ENCODE measurements at regions not wholly inside any gene's neighbourhood (a gene's known extent, or its start where the extent isn't known, plus 50 kb on each side); places are given as distances from the start of the nearest gene placed in this dataset.

DNA sequence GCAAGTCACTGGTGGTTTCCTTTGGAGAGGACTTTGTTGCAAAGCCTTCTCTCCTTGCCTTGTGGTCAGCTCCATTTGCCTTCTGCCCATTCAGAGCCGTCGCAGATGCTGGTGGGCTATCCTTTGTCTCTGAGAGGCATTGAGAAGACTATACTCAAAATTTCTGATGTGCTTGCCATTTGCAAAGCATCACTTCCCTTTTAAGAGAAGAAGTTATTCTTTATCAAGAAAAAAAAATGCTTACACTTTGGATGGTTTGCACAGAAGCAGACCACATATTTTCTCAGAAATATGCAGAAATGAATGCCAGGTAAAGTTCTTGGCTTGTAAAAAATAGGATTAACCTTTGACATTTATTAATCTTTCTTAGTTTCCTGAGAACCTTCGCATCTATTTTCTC, 195.8 kb upstream of the KLF4 start (continued):
- TF ChIP-seq, protein P1, sequence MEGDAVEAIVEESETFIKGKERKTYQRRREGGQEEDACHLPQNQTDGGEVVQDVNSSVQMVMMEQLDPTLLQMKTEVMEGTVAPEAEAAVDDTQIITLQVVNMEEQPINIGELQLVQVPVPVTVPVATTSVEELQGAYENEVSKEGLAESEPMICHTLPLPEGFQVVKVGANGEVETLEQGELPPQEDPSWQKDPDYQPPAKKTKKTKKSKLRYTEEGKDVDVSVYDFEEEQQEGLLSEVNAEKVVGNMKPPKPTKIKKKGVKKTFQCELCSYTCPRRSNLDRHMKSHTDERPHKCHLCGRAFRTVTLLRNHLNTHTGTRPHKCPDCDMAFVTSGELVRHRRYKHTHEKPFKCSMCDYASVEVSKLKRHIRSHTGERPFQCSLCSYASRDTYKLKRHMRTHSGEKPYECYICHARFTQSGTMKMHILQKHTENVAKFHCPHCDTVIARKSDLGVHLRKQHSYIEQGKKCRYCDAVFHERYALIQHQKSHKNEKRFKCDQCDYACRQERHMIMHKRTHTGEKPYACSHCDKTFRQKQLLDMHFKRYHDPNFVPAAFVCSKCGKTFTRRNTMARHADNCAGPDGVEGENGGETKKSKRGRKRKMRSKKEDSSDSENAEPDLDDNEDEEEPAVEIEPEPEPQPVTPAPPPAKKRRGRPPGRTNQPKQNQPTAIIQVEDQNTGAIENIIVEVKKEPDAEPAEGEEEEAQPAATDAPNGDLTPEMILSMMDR (CRISPR knock-in tag; IDR thresholded peaks at IDR 0.05), result no peak
- TF ChIP-seq FOXK1 (CRISPR knock-in tag; IDR thresholded peaks at IDR 0.05; ENCODE audit: borderline replicate concordance, low read depth), result no peak
- TF ChIP-seq, protein P2, sequence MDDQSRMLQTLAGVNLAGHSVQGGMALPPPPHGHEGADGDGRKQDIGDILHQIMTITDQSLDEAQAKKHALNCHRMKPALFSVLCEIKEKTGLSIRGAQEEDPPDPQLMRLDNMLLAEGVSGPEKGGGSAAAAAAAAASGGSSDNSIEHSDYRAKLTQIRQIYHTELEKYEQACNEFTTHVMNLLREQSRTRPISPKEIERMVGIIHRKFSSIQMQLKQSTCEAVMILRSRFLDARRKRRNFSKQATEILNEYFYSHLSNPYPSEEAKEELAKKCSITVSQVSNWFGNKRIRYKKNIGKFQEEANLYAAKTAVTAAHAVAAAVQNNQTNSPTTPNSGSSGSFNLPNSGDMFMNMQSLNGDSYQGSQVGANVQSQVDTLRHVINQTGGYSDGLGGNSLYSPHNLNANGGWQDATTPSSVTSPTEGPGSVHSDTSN (CRISPR knock-in tag; IDR thresholded peaks at IDR 0.05; ENCODE audit: borderline replicate concordance), result no peak
- no peak for TF ChIP-seq CCDC6 (CRISPR knock-in tag; IDR thresholded peaks at IDR 0.05)
- no peak for TF ChIP-seq HMG20B (CRISPR knock-in tag; conservative IDR thresholded peaks at IDR 0.05)
- TF ChIP-seq SALL2 (CRISPR knock-in tag; IDR thresholded peaks at IDR 0.05), result no peak
- no peak for TF ChIP-seq CENPT (CRISPR knock-in tag; IDR thresholded peaks at IDR 0.05; ENCODE audit: low read depth)

GRCh38 chr9:107684224-107684623, 194.7 kb upstream of the KLF4 start:
- TF ChIP-seq ZSCAN25 (CRISPR knock-in tag; IDR thresholded peaks at IDR 0.05) (no peak), ZNF75D (CRISPR knock-in tag; IDR thresholded peaks at IDR 0.05; ENCODE audit: borderline replicate concordance) (no peak), KDM5B (CRISPR knock-in tag; IDR thresholded peaks at IDR 0.05; ENCODE audit: borderline replicate concordance) (no peak), NAIF1 (CRISPR knock-in tag; IDR thresholded peaks at IDR 0.05; ENCODE audit: borderline replicate concordance) (no peak), TGIF2 (CRISPR knock-in tag; IDR thresholded peaks at IDR 0.05) (no peak), FOXO1 (CRISPR knock-in tag; IDR thresholded peaks at IDR 0.05) (no peak)
- Histone ChIP-seq H4K20me1 (ENCODE audit: insufficient read depth, low read length) (no peaks in the 10 kb centered on the region), H3K4me2 (ENCODE audit: low read depth, low read length) (no peak overlapping the region), H2AFZ (ENCODE audit: low read length) (no peak overlapping the region), H3K9me3 (ENCODE audit: low read length) (no peaks in the 10 kb centered on the region), H3K79me2 (ENCODE audit: insufficient read depth, low read length) (no peaks in the 10 kb centered on the region), H3K27ac (ENCODE audit: extremely low read length, insufficient read depth, low read length) (no peak overlapping the region), H3K36me3 (replicated peaks in 1 of 2; ENCODE audit: control insufficient read depth in 1 of 2, insufficient read depth in 2 of 2, low read length in 2 of 2) (no peaks in the 10 kb centered on the region), H3K4me3 (replicated peaks in 1 of 3; ENCODE audit: insufficient read depth in 1 of 3, low read depth in 2 of 3, low read length in 3 of 3) (no peak overlapping the region), H3K4me1 (ENCODE audit: insufficient read depth, low read length) (no peaks in the 10 kb centered on the region), H3K9ac (ENCODE audit: insufficient read depth, low read depth, low read length) (no peak overlapping the region), H3K27me3 (ENCODE audit: control insufficient read depth in 1 of 2, insufficient read depth in 2 of 2, low read length in 2 of 2) (no peaks in the 10 kb centered on the region)
- FAIRE-seq (no peak), ATAC-seq (no peak), DNase-seq (ENCODE audit: low spot score) (no peak)
- no TSS peak for BruUV-seq (replicated peaks)
- intact Hi-C loops (cut with micrococcal nuclease; ENCODE audit: unreplicated experiment), result no loop called here
- CTCF ChIA-PET (ENCODE audit: low intra/inter-chr PET ratio, low total read pairs), result no interaction called here
- 50% methylated on average over 6 of the region's 6 CpGs for WGBS (ENCODE audit: low lambda C conversion rate)
- in situ Hi-C loops (cut with HindIII; ENCODE audit: extremely low pct_ligation_motif_present, low pct_unique_long_range_greater_than_20kb), result no loop called here
- POLR2A ChIA-PET, result no interaction called here

Data from HepG2 (cell line).